Thyroid gland (tissue), 4 donors: ENCODE measurements at regions not wholly inside any gene's neighbourhood (a gene's known extent, or its start where the extent isn't known, plus 50 kb on each side); places are given as distances from the start of the nearest gene placed in this dataset. TPM values are rescaled to one million over a fixed set of nuclear protein-coding genes. Genes with fewer than 3 reads are reported as not detected.

ENCODE experiments used
- DNase-seq, 2 donors: peaks; one replicate each; pipeline ENCODE4 v3.0.0-alpha.2; 2019
- H3K27ac ChIP-seq, 3 donors: fragments of 200-600 bp; sonication (generic); 1 replicate in 2 of 3; 2 replicates in 1 of 3; pipeline ENCODE4 v1.5.1; 2016 to 2019; ENCODE audit warnings: mild to moderate bottlenecking in 1 of 3, moderate library complexity in 1 of 3
- H3K27me3 ChIP-seq: fragments of 200-600 bp; sonication (generic); one replicate; pipeline ENCODE4 v1.5.1; 2019
- H3K36me3 ChIP-seq, 2 donors: fragments of 200-600 bp; sonication (generic); one replicate each; pipeline ENCODE4 v1.5.1; 2016 to 2019
- H3K4me1 ChIP-seq, 2 donors: fragments of 200-600 bp; sonication (generic); one replicate each; pipeline ENCODE4 v1.5.1; 2017 to 2019
- H3K4me3 ChIP-seq, 3 donors: fragments of 200-600 bp; sonication (generic); replicated peaks in 1 of 3; 1 replicate in 2 of 3; 2 replicates in 1 of 3; pipeline ENCODE4 v1.5.1; 2016; ENCODE audit warnings: mild to moderate bottlenecking in 1 of 3
- H3K9me3 ChIP-seq: fragments of 200-600 bp; sonication (generic); one replicate; pipeline ENCODE4 v1.5.1; 2017
- CTCF ChIP-seq, 6 experiments: fragments of 200-600 bp in 3 of 6; fragments of 450-650 bp in 3 of 6; sonication (generic) in 3 of 6; IDR thresholded peaks; one replicate each; pipeline ENCODE4 v1.5.1; 2016 to 2019; ENCODE audit warnings: antibody characterized with exemption in 6 of 6, mild to moderate bottlenecking in 2 of 6, inconsistent platforms in 1 of 6, moderate library complexity in 1 of 6
- POLR2A ChIP-seq, 2 donors: fragments of 450-650 bp; IDR thresholded peaks; one replicate each; pipeline ENCODE4 v1.6.1; 2017; ENCODE audit warnings: antibody characterized with exemption in 2 of 2, mild to moderate bottlenecking in 2 of 2, moderate library complexity in 1 of 2
- WGBS, 2 donors: methylation state at CpG; one replicate each; pipeline ENCODE4 v1.1.5; 2017; 5-methylcytosine and 5-hydroxymethylcytosine counted together
- intact Hi-C: fragments of 100-400 bp; cut with DNase I; formaldehyde crosslinking; loops from one replicate; pipeline ENCODE4 v1.15.1; 2023
- small RNA-seq: library from RNA; depleted of rRNA; stranded (forward); fragments of <200 nt; gene quantifications from one replicate; pipeline ENCODE3, GENCODE V24; 2016

- no peak for TF ChIP-seq CTCF (IDR thresholded peaks at IDR 0.05)
Observed at GRCh38 chr5:100974082-100974481, 71.0 kb upstream of the ST8SIA4 start.

GRCh38 chr5:100970646-100971255 is 67.7 kb upstream of the ST8SIA4 start:
- Histone ChIP-seq H3K36me3 (no peaks in the 10 kb centered on the region), H3K4me3 (no peak overlapping the region), H3K27me3 (no peaks in the 10 kb centered on the region), H3K9me3 (no peaks in the 10 kb centered on the region), H3K4me1 (no peaks in the 10 kb centered on the region), H3K27ac (no peak overlapping the region)
- TF ChIP-seq CTCF (IDR thresholded peaks at IDR 0.05), result no peak
- no peak for TF ChIP-seq POLR2A (IDR thresholded peaks at IDR 0.05)
- no peak for DNase-seq
- WGBS, 2 donors, result 75 to 78% methylated on average over 5 of the region's 5 CpGs
- intact Hi-C loops, result no loop called here

More at GRCh38 chr5:100974082-100974481, 71.0 kb upstream of the ST8SIA4 start:
- Histone ChIP-seq H3K27ac (no peak overlapping the region), H3K36me3 (no peaks in the 10 kb centered on the region), H3K27me3 (no peaks in the 10 kb centered on the region), H3K4me1 (no peaks in the 10 kb centered on the region), H3K4me3 (no peak overlapping the region), H3K9me3 (no peaks in the 10 kb centered on the region)
- 81 to 90% methylated on average over 3 of the region's 3 CpGs for WGBS, 2 donors
- DNase-seq, result no peak
- intact Hi-C loops, result no loop called here

DNA sequence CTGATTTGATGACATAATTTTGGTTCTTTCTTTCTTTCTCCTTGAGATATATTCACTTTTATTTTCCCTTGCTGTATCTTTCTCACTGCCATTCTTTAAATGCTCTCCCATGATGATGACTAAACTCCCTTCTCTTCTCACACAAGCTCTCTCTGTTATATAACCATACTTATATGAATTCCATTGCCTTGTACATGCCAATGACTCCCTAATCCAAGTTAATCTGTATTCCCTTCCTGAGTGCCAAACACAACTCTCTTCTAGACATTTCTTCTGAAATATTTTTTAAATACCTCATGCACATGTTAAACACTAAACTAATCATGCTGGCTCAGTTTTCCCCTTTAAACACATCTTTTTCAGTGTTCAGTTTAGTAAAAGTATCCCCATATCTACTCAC is 62.2 kb upstream of the ST8SIA4 start:
- H3K4me3 ChIP-seq, result no peak overlapping the region
- no peaks in the 10 kb centered on the region for H3K9me3 ChIP-seq
- intact Hi-C loops, result no loop called here
- TF ChIP-seq CTCF (IDR thresholded peaks at IDR 0.05) (no peak), POLR2A (IDR thresholded peaks at IDR 0.05) (no peak)
- H3K4me1 ChIP-seq, result no peaks in the 10 kb centered on the region
- H3K27me3 ChIP-seq, result no peaks in the 10 kb centered on the region
- H3K36me3 ChIP-seq, result no peaks in the 10 kb centered on the region
- DNase-seq, result no peak
- H3K27ac ChIP-seq, result no peak overlapping the region

Small RNA genes in the stretch of these regions (small RNA-seq; reads per million reads assigned to genes)
- gene RN7SL802P (not detected), gene RNA5SP188 (not detected)
